GM19452 (cell line): ENCODE measurements at regions not wholly inside any gene's neighbourhood (a gene's known extent, or its start where the extent isn't known, plus 50 kb on each side); places are given as distances from the start of the nearest gene placed in this dataset.
"Not testable (repeated sequence)": the region's sequence is repeated elsewhere in the genome, so short reads cannot be mapped to it uniquely, and the experiment has no call there.

Source experiments
- ATAC-seq: cut with Tn5 transposase; IDR thresholded peaks from one replicate; pipeline ENCODE4 v1.9.1; 2021; ENCODE audit not compliant: unreplicated experiment

GRCh38 chr11:98060759-98061158, 960.0 kb upstream of the CNTN5 start:
- ATAC-seq, result no peak

GRCh38 chr11:98061858-98062257, 958.9 kb upstream of the CNTN5 start:
- ATAC-seq, result no peak

- no peak for ATAC-seq
Observed at GRCh38 chr11:98062714-98063113, 958.0 kb upstream of the CNTN5 start.

GRCh38 chr11:98068251-98068650, 952.5 kb upstream of the CNTN5 start:
- ATAC-seq, result no peak

- ATAC-seq, result not testable (repeated sequence)
Observed at GRCh38 chr11:98069147-98069546, 951.6 kb upstream of the CNTN5 start.

- no peak for ATAC-seq
Observed at GRCh38 chr11:98069861-98070260, 950.9 kb upstream of the CNTN5 start.

- no peak for ATAC-seq
Observed at GRCh38 chr11:98090861-98091505, 929.8 kb upstream of the CNTN5 start.

- no peak for ATAC-seq
Observed at GRCh38 chr11:98099371-98099770, 921.4 kb upstream of the CNTN5 start.

- ATAC-seq, result no peak
Observed at GRCh38 chr11:98100689-98101088, 920.1 kb upstream of the CNTN5 start.

- no peak for ATAC-seq
Observed at GRCh38 chr11:98101329-98101728, 919.4 kb upstream of the CNTN5 start.

- ATAC-seq, result no peak
Observed at GRCh38 chr11:98104249-98104648, 916.5 kb upstream of the CNTN5 start.

GRCh38 chr11:98107736-98108135, 913.0 kb upstream of the CNTN5 start:
- ATAC-seq, result no peak

- no peak for ATAC-seq
Observed at GRCh38 chr11:98110030-98110429, 910.7 kb upstream of the CNTN5 start.

- ATAC-seq, result no peak
Observed at GRCh38 chr11:98115873-98116272, 904.9 kb upstream of the CNTN5 start.

- no peak for ATAC-seq
Observed at GRCh38 chr11:98130117-98130625, 890.6 kb upstream of the CNTN5 start.

- ATAC-seq, result no peak
Observed at GRCh38 chr11:98136357-98136756, 884.4 kb upstream of the CNTN5 start.

- no peak for ATAC-seq
Observed at GRCh38 chr11:98137437-98137836, 883.3 kb upstream of the CNTN5 start.

- no peak for ATAC-seq
Observed at GRCh38 chr11:98143661-98144060, 877.1 kb upstream of the CNTN5 start.

- ATAC-seq, result no peak
Observed at GRCh38 chr11:98153752-98154151, 867.0 kb upstream of the CNTN5 start.

GRCh38 chr11:98155696-98156095, 865.1 kb upstream of the CNTN5 start:
- ATAC-seq, result no peak

- no peak for ATAC-seq
Observed at GRCh38 chr11:98177925-98178324, 842.8 kb upstream of the CNTN5 start.

- ATAC-seq, result no peak
Observed at GRCh38 chr11:98180511-98180910, 840.2 kb upstream of the CNTN5 start.

- no peak for ATAC-seq
Observed at GRCh38 chr11:98180921-98181320, 839.8 kb upstream of the CNTN5 start.
